WTC11 (cell line): ENCODE measurements at regions not wholly inside any gene's neighbourhood (a gene's known extent, or its start where the extent isn't known, plus 50 kb on each side); places are given as distances from the start of the nearest gene placed in this dataset.

Experiments
- ATAC-seq: fragments of 200-7000 bp; cut with Tn5 transposase; 2 replicates; pipeline ENCODE4 v1.10.0; 2021; ENCODE audit warnings: mild to moderate bottlenecking, moderate library complexity
- CTCF ChIA-PET: fragments of 300-600 bp; sonication (Branson Sonifier 250); formaldehyde crosslinking; loops from one replicate; lab custom pipeline; 2021; ENCODE audit warnings: antibody characterized with exemption; lab: Charles Lee
- POLR2A ChIA-PET: fragments of 350-600 bp; sonication (Branson Sonifier 250); formaldehyde crosslinking; loops from one replicate; lab custom pipeline; 2021; ENCODE audit warnings: antibody characterized with exemption; lab: Charles Lee
- DNase-seq: peaks from one replicate; pipeline ENCODE4 v3.0.0; 2021; ENCODE audit warnings: low spot score
- H3K27ac Mint-ChIP-seq: 2 replicates; pipeline ENCODE4 v1.8.0; 2021; ENCODE audit warnings: mixed read lengths
- H3K27me3 Mint-ChIP-seq: 2 replicates; pipeline ENCODE4 v1.8.0; 2021; ENCODE audit warnings: low read depth, mild to moderate bottlenecking, moderate library complexity, mixed read lengths
- H3K36me3 Mint-ChIP-seq: 2 replicates; pipeline ENCODE4 v1.8.0; 2021; ENCODE audit warnings: mixed read lengths
- H3K4me1 Mint-ChIP-seq: 2 replicates; pipeline ENCODE4 v1.8.0; 2022; ENCODE audit warnings: mixed read lengths
- H3K4me3 Mint-ChIP-seq: 2 replicates; pipeline ENCODE4 v1.8.0; 2021; ENCODE audit warnings: mild to moderate bottlenecking, moderate library complexity, mixed read lengths
- H3K9me3 Mint-ChIP-seq: 2 replicates; pipeline ENCODE4 v1.8.0; 2021; ENCODE audit warnings: mixed read lengths
- CBFB ChIP-seq: sonication (generic); formaldehyde crosslinking; IDR thresholded peaks from 2 replicates; pipeline ENCODE4 v1.8.1; 2022; ENCODE audit warnings: mild to moderate bottlenecking, low read depth, missing genetic modification reagents
- CREM ChIP-seq: sonication (generic); formaldehyde crosslinking; IDR thresholded peaks from 2 replicates; pipeline ENCODE4 v1.8.1; 2022; ENCODE audit warnings: mild to moderate bottlenecking, missing genetic modification reagents, moderate library complexity
- FOXJ3 ChIP-seq: sonication (generic); formaldehyde crosslinking; IDR thresholded peaks from 2 replicates; pipeline ENCODE4 v1.9.0; 2021; ENCODE audit warnings: missing genetic modification reagents, mild to moderate bottlenecking, borderline replicate concordance
- FOXP1 ChIP-seq: sonication (generic); formaldehyde crosslinking; IDR thresholded peaks from 2 replicates; pipeline ENCODE4 v1.8.0; 2022; ENCODE audit warnings: missing genetic modification reagents, mild to moderate bottlenecking, moderate library complexity, borderline replicate concordance
- IRF2 ChIP-seq: sonication (generic); formaldehyde crosslinking; IDR thresholded peaks from 2 replicates; pipeline ENCODE4 v1.8.0; 2022; ENCODE audit warnings: low read depth, missing genetic modification reagents, borderline replicate concordance
- NR2C2 ChIP-seq: sonication (generic); formaldehyde crosslinking; IDR thresholded peaks from 2 replicates; pipeline ENCODE4 v1.8.0; 2022; ENCODE audit warnings: mild to moderate bottlenecking, missing genetic modification reagents
- OVOL2 ChIP-seq: fragments of 250-450 bp; sonication (Bioruptor Pico); IDR thresholded peaks from 2 replicates; pipeline ENCODE4 v1.9.0; 2021; ENCODE audit warnings: mild to moderate bottlenecking, borderline replicate concordance
- SMAD4 ChIP-seq: sonication (generic); formaldehyde crosslinking; IDR thresholded peaks from 2 replicates; pipeline ENCODE4 v1.8.0; 2022; ENCODE audit warnings: mild to moderate bottlenecking, missing genetic modification reagents
- TCF7 ChIP-seq: sonication (generic); formaldehyde crosslinking; IDR thresholded peaks from 2 replicates; pipeline ENCODE4 v1.8.0; 2022; ENCODE audit warnings: mild to moderate bottlenecking, low read depth, missing genetic modification reagents, moderate library complexity
- ZNF263 ChIP-seq: sonication (generic); formaldehyde crosslinking; IDR thresholded peaks from 2 replicates; pipeline ENCODE4 v1.8.1; 2022; ENCODE audit warnings: low read depth, mild to moderate bottlenecking, moderate library complexity, missing genetic modification reagents
- TF ChIP-seq, protein P1 (sequence below): fragments of 250-450 bp; sonication (Bioruptor Pico); IDR thresholded peaks from 2 replicates; pipeline ENCODE4 v1.9.0; 2021; ENCODE audit warnings: moderate library complexity, mild to moderate bottlenecking, inconsistent platforms, borderline replicate concordance
- TF ChIP-seq, protein P2 (sequence below): fragments of 250-450 bp; sonication (Bioruptor Pico); conservative IDR thresholded peaks from 2 replicates; pipeline ENCODE4 v1.9.0; 2021; ENCODE audit warnings: mild to moderate bottlenecking
- TF ChIP-seq, protein P3 (sequence below): sonication (generic); formaldehyde crosslinking; IDR thresholded peaks from 2 replicates; pipeline ENCODE4 v1.8.1; 2022; ENCODE audit warnings: missing genetic modification reagents, borderline replicate concordance
- TF ChIP-seq, protein P4 (sequence below): sonication (generic); formaldehyde crosslinking; conservative IDR thresholded peaks from 2 replicates; pipeline ENCODE4 v1.8.1; 2022; ENCODE audit warnings: mild to moderate bottlenecking, missing genetic modification reagents
- TF ChIP-seq, protein P5 (sequence below): sonication (generic); formaldehyde crosslinking; conservative IDR thresholded peaks from 2 replicates; pipeline ENCODE4 v1.8.1; 2023; ENCODE audit warnings: mild to moderate bottlenecking, low read depth, missing genetic modification reagents, moderate library complexity
- TF ChIP-seq, protein P6 (sequence below): fragments of 250-450 bp; sonication (Bioruptor Pico); IDR thresholded peaks from 2 replicates; pipeline ENCODE4 v1.9.0; 2021; ENCODE audit warnings: mild to moderate bottlenecking
- TF ChIP-seq, protein P7 (sequence below): sonication (generic); formaldehyde crosslinking; IDR thresholded peaks from 2 replicates; pipeline ENCODE4 v1.8.0; 2023; ENCODE audit warnings: mild to moderate bottlenecking, missing genetic modification reagents
- TF ChIP-seq, protein P8 (sequence below): sonication (generic); formaldehyde crosslinking; IDR thresholded peaks from 2 replicates; pipeline ENCODE4 v1.8.1; 2022; ENCODE audit warnings: mild to moderate bottlenecking, moderate library complexity, missing genetic modification reagents

DNA sequence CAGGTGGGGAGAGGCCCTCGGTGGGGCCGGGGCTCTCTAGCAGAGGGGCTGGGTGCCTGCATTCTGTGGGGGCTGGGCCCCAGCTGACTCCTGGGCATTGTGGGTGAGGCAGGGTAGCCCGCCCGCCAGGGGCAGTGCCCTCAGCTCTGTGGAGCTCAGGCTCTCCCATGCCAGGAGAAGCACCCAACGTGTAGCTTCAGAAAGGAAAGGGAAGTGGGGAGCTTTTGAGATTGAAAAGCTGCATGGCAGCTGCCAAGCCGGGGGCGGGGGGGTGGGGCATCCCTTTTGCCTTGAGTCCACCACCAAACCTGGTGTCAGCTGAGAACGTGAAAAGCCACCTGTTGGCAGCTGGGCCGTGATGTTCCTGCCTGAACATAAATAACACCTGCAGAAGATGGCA lies 192.1 kb upstream of the CIBAR2 start:
- ChIA-PET CTCF (interaction anchor here (0.6 to 2.0 kb wide), 9 partner anchors 9 to 346 kb away, joined by 3 to 10 read pairs (median 4); no protein-coding TSS in a partner anchor), POLR2A (no interaction called here)
- Mint-ChIP-seq H3K27ac (no peak overlapping the region), H3K9me3 (no peaks in the 10 kb centered on the region), H3K36me3 (0 out of 2 replicates have a peak, but pooled peaks cover 4% of the 10 kb centered on the region), H3K4me1 (peaks cover 58% of the 10 kb centered on the region), H3K27me3 (no peaks in the 10 kb centered on the region), H3K4me3 (no peak overlapping the region)
- ATAC-seq (no peak), DNase-seq (no peak)
- TF ChIP-seq TCF7 (CRISPR knock-in tag), result no peak
- no peak for TF ChIP-seq CREM
- TF ChIP-seq, protein P1, sequence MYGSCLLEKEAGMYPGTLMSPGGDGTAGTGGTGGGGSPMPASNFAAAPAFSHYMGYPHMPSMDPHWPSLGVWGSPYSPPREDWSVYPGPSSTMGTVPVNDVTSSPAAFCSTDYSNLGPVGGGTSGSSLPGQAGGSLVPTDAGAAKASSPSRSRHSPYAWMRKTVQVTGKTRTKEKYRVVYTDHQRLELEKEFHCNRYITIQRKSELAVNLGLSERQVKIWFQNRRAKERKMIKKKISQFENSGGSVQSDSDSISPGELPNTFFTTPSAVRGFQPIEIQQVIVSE, result no peak
- no peak for TF ChIP-seq CBFB (CRISPR knock-in tag)
- TF ChIP-seq, protein P2, sequence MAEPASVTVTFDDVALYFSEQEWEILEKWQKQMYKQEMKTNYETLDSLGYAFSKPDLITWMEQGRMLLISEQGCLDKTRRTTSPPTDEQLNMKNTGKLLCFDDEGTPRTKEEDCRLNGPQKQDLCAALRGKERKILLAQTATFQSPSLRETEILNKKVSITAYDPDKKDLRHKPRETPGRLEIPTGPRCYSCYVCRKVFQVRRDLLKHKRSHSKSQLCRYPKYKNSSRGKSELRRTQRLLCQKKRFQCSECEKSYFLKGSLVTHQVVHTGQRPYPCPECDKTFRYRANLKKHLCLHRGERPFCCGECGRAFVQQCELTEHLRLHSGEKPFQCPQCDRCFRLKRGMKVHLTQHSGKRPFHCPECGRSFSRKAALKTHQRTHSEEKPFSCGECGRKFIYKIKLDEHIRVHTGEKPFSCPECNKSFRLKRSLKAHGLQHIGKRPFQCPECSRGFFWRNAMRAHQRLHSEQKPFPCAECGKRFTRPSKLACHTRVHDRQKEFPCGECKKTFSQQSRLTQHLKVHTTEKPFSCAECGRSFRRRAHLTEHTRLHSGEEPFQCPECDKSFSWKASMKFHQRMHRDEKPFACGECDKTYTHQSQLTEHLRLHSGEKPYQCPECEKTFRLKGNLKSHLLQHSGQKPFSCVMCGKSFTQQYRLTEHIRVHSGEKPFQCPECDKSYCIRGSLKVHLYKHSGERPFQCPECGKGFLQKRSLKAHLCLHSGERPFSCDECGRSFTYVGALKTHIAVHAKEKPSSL (CRISPR knock-in tag), result no peak
- TF ChIP-seq, protein P3, sequence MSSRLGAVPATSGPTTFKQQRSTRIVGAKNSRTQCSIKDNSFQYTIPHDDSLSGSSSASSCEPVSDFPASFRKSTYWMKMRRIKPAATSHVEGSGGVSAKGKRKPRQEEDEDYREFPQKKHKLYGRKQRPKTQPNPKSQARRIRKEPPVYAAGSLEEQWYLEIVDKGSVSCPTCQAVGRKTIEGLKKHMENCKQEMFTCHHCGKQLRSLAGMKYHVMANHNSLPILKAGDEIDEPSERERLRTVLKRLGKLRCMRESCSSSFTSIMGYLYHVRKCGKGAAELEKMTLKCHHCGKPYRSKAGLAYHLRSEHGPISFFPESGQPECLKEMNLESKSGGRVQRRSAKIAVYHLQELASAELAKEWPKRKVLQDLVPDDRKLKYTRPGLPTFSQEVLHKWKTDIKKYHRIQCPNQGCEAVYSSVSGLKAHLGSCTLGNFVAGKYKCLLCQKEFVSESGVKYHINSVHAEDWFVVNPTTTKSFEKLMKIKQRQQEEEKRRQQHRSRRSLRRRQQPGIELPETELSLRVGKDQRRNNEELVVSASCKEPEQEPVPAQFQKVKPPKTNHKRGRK (CRISPR knock-in tag), result no peak
- TF ChIP-seq, protein P4, sequence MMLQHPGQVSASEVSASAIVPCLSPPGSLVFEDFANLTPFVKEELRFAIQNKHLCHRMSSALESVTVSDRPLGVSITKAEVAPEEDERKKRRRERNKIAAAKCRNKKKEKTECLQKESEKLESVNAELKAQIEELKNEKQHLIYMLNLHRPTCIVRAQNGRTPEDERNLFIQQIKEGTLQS (CRISPR knock-in tag), result no peak
- no peak for TF ChIP-seq NR2C2 (CRISPR knock-in tag)
- no peak for TF ChIP-seq SMAD4

DNA sequence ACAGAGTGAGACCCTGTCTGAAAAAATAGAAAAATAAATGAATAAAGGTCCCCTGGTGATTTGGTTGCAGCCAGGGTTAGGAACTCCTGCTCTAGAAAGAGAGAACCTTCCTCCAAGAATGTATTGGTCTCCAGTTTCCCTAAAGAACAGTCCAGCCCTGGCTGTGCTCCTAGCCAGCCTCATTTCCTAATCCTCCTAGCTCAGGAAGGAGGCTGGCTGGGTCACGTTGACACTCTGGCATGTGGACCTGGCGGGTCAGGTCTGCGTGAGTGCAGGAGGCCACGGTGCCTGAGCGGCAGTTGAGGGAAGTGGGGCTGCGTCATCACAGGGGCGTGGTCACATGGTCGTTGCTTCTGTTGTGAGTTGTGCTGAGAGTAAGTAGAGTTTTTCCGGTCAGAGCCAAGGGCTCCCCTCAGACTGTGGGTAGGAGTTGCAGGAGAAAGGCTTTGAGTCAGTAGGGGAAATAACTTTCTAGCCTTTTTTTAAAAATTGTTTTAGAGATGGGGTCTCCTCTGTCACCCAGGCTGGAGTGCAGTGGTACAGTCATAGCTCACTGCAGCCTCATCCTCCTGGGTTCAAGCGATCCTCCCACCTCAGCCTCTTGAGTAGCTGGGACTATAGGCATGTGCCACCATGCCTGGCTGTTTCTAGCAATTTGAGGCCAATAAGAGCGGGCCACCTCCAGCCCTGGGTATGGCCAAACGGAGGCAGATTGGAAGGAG lies 194.0 kb upstream of the CIBAR2 start:
- ChIA-PET CTCF (interaction anchor here (0.7 to 1.5 kb wide), 9 partner anchors 9 to 115 kb away, joined by 3 to 4 read pairs (median 3); no protein-coding TSS in a partner anchor), POLR2A (no interaction called here)
- H3K27me3 Mint-ChIP-seq, result no peaks in the 10 kb centered on the region; the same call in 1 of the 2 replicates
- H3K27ac Mint-ChIP-seq, result peak overlapping the region; percentile 74
- H3K4me3 Mint-ChIP-seq, result no peak overlapping the region
- no peaks in the 10 kb centered on the region for H3K9me3 Mint-ChIP-seq
- ATAC-seq, result no peak
- DNase-seq, result no peak
- 0 out of 2 replicates have a peak, but pooled peaks cover 4% of the 10 kb centered on the region for H3K36me3 Mint-ChIP-seq
- peaks cover 61% of the 10 kb centered on the region for H3K4me1 Mint-ChIP-seq
- no peak for TF ChIP-seq IRF2 (CRISPR knock-in tag)
- TF ChIP-seq, protein P3 (CRISPR knock-in tag), result no peak
- TF ChIP-seq, protein P5, sequence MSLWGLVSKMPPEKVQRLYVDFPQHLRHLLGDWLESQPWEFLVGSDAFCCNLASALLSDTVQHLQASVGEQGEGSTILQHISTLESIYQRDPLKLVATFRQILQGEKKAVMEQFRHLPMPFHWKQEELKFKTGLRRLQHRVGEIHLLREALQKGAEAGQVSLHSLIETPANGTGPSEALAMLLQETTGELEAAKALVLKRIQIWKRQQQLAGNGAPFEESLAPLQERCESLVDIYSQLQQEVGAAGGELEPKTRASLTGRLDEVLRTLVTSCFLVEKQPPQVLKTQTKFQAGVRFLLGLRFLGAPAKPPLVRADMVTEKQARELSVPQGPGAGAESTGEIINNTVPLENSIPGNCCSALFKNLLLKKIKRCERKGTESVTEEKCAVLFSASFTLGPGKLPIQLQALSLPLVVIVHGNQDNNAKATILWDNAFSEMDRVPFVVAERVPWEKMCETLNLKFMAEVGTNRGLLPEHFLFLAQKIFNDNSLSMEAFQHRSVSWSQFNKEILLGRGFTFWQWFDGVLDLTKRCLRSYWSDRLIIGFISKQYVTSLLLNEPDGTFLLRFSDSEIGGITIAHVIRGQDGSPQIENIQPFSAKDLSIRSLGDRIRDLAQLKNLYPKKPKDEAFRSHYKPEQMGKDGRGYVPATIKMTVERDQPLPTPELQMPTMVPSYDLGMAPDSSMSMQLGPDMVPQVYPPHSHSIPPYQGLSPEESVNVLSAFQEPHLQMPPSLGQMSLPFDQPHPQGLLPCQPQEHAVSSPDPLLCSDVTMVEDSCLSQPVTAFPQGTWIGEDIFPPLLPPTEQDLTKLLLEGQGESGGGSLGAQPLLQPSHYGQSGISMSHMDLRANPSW (CRISPR knock-in tag), result no peak
- no peak for TF ChIP-seq NR2C2 (CRISPR knock-in tag)
- TF ChIP-seq FOXJ3 (CRISPR knock-in tag), result no peak
- no peak for TF ChIP-seq ZNF263 (CRISPR knock-in tag)
- TF ChIP-seq, protein P6, sequence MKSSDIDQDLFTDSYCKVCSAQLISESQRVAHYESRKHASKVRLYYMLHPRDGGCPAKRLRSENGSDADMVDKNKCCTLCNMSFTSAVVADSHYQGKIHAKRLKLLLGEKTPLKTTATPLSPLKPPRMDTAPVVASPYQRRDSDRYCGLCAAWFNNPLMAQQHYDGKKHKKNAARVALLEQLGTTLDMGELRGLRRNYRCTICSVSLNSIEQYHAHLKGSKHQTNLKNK (CRISPR knock-in tag), result no peak
- TF ChIP-seq, protein P7, sequence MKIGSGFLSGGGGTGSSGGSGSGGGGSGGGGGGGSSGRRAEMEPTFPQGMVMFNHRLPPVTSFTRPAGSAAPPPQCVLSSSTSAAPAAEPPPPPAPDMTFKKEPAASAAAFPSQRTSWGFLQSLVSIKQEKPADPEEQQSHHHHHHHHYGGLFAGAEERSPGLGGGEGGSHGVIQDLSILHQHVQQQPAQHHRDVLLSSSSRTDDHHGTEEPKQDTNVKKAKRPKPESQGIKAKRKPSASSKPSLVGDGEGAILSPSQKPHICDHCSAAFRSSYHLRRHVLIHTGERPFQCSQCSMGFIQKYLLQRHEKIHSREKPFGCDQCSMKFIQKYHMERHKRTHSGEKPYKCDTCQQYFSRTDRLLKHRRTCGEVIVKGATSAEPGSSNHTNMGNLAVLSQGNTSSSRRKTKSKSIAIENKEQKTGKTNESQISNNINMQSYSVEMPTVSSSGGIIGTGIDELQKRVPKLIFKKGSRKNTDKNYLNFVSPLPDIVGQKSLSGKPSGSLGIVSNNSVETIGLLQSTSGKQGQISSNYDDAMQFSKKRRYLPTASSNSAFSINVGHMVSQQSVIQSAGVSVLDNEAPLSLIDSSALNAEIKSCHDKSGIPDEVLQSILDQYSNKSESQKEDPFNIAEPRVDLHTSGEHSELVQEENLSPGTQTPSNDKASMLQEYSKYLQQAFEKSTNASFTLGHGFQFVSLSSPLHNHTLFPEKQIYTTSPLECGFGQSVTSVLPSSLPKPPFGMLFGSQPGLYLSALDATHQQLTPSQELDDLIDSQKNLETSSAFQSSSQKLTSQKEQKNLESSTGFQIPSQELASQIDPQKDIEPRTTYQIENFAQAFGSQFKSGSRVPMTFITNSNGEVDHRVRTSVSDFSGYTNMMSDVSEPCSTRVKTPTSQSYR, result no peak
- TF ChIP-seq TCF7 (CRISPR knock-in tag), result no peak
- TF ChIP-seq, protein P8, sequence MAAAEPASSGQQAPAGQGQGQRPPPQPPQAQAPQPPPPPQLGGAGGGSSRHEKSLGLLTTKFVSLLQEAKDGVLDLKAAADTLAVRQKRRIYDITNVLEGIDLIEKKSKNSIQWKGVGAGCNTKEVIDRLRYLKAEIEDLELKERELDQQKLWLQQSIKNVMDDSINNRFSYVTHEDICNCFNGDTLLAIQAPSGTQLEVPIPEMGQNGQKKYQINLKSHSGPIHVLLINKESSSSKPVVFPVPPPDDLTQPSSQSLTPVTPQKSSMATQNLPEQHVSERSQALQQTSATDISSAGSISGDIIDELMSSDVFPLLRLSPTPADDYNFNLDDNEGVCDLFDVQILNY (CRISPR knock-in tag), result no peak
- no peak for TF ChIP-seq FOXP1 (CRISPR knock-in tag)
- TF ChIP-seq, protein P4 (CRISPR knock-in tag), result no peak
- TF ChIP-seq OVOL2 (CRISPR knock-in tag), result no peak
